ENCODE measurements at regions not wholly inside any gene's neighbourhood (a gene's known extent, or its start where the extent isn't known, plus 50 kb on each side); places are given as distances from the start of the nearest gene placed in this dataset.

GRCh38 chr3:144127014-144127413 is 155.4 kb downstream of the DIPK2A start:
- TF ChIP-seq EZH2phosphoT487 (IDR thresholded peaks at IDR 0.05; ENCODE audit: unreplicated experiment) = no peak
- TF ChIP-seq, protein P1, sequence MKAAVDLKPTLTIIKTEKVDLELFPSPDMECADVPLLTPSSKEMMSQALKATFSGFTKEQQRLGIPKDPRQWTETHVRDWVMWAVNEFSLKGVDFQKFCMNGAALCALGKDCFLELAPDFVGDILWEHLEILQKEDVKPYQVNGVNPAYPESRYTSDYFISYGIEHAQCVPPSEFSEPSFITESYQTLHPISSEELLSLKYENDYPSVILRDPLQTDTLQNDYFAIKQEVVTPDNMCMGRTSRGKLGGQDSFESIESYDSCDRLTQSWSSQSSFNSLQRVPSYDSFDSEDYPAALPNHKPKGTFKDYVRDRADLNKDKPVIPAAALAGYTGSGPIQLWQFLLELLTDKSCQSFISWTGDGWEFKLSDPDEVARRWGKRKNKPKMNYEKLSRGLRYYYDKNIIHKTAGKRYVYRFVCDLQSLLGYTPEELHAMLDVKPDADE (IDR thresholded peaks at IDR 0.05) = no peak
- no peak for TF ChIP-seq EZH2 (IDR thresholded peaks at IDR 0.05; ENCODE audit: low read depth, unreplicated experiment)
- TF ChIP-seq STAT1 (IDR thresholded peaks at IDR 0.05; ENCODE audit: unreplicated experiment) = no peak
- TF ChIP-seq ZNF114 (CRISPR knock-in tag; IDR thresholded peaks at IDR 0.05) = no peak
- no peak for TF ChIP-seq REST (IDR thresholded peaks at IDR 0.05; ENCODE audit: unreplicated experiment)
- no peak for TF ChIP-seq JUNB (IDR thresholded peaks at IDR 0.05; ENCODE audit: unreplicated experiment)
- no peak for TF ChIP-seq ZNF331 (CRISPR knock-in tag; IDR thresholded peaks at IDR 0.05; ENCODE audit: low read depth)
- TF ChIP-seq POLR2AphosphoS5 (IDR thresholded peaks at IDR 0.05; ENCODE audit: low read depth) = no peak
- TF ChIP-seq, protein P2, sequence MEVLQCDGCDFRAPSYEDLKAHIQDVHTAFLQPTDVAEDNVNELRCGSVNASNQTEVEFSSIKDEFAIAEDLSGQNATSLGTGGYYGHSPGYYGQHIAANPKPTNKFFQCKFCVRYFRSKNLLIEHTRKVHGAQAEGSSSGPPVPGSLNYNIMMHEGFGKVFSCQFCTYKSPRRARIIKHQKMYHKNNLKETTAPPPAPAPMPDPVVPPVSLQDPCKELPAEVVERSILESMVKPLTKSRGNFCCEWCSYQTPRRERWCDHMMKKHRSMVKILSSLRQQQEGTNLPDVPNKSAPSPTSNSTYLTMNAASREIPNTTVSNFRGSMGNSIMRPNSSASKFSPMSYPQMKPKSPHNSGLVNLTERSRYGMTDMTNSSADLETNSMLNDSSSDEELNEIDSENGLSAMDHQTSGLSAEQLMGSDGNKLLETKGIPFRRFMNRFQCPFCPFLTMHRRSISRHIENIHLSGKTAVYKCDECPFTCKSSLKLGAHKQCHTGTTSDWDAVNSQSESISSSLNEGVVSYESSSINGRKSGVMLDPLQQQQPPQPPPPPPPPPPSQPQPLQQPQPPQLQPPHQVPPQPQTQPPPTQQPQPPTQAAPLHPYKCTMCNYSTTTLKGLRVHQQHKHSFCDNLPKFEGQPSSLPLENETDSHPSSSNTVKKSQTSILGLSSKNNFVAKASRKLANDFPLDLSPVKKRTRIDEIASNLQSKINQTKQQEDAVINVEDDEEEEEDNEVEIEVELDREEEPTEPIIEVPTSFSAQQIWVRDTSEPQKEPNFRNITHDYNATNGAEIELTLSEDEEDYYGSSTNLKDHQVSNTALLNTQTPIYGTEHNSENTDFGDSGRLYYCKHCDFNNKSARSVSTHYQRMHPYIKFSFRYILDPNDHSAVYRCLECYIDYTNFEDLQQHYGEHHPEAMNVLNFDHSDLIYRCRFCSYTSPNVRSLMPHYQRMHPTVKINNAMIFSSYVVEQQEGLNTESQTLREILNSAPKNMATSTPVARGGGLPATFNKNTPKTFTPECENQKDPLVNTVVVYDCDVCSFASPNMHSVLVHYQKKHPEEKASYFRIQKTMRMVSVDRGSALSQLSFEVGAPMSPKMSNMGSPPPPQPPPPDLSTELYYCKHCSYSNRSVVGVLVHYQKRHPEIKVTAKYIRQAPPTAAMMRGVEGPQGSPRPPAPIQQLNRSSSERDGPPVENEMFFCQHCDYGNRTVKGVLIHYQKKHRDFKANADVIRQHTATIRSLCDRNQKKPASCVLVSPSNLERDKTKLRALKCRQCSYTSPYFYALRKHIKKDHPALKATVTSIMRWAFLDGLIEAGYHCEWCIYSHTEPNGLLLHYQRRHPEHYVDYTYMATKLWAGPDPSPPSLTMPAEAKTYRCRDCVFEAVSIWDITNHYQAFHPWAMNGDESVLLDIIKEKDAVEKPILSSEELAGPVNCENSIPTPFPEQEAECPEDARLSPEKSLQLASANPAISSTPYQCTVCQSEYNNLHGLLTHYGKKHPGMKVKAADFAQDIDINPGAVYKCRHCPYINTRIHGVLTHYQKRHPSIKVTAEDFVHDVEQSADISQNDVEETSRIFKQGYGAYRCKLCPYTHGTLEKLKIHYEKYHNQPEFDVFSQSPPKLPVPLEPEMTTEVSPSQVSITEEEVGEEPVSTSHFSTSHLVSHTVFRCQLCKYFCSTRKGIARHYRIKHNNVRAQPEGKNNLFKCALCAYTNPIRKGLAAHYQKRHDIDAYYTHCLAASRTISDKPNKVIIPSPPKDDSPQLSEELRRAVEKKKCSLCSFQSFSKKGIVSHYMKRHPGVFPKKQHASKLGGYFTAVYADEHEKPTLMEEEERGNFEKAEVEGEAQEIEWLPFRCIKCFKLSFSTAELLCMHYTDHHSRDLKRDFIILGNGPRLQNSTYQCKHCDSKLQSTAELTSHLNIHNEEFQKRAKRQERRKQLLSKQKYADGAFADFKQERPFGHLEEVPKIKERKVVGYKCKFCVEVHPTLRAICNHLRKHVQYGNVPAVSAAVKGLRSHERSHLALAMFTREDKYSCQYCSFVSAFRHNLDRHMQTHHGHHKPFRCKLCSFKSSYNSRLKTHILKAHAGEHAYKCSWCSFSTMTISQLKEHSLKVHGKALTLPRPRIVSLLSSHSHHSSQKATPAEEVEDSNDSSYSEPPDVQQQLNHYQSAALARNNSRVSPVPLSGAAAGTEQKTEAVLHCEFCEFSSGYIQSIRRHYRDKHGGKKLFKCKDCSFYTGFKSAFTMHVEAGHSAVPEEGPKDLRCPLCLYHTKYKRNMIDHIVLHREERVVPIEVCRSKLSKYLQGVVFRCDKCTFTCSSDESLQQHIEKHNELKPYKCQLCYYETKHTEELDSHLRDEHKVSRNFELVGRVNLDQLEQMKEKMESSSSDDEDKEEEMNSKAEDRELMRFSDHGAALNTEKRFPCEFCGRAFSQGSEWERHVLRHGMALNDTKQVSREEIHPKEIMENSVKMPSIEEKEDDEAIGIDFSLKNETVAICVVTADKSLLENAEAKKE (CRISPR knock-in tag; IDR thresholded peaks at IDR 0.05) = no peak
- TF ChIP-seq NANOG (IDR thresholded peaks at IDR 0.05; ENCODE audit: borderline replicate concordance) = no peak
- TF ChIP-seq CREB1 (CRISPR knock-in tag; IDR thresholded peaks at IDR 0.05; ENCODE audit: low read depth) = no peak
- no peak for TF ChIP-seq CTCF (conservative IDR thresholded peaks at IDR 0.05; ENCODE audit: low read depth in 2 of 2)

More at GRCh38 chr3:144127014-144127413, 155.4 kb downstream of the DIPK2A start:
- Mint-ChIP-seq H3K9me3 (peaks cover 3% of the 10 kb centered on the region; the same call in 2 of the 3 replicates), H3K4me1 (peaks cover 21% of the 10 kb centered on the region), H3K27ac (no peak overlapping the region; the same call in 1 of the 2 replicates), H3K4me3 (no peak overlapping the region), H3K36me3 (ENCODE audit: low read depth) (peaks cover 6% of the 10 kb centered on the region; the same call in 1 of the 3 replicates), H3K27me3 (ENCODE audit: insufficient read depth, low read depth, poor library complexity) (peaks cover 4% of the 10 kb centered on the region)
- Histone ChIP-seq H4K20me1 (replicated peaks; ENCODE audit: insufficient read depth) (no peaks in the 10 kb centered on the region), H2AFZ (no peak overlapping the region), H3K4me1 (ENCODE audit: insufficient read depth) (peaks cover 9% of the 10 kb centered on the region; the same call in 1 of the 2 replicates), H3K36me3 (ENCODE audit: insufficient read depth) (no peaks in the 10 kb centered on the region), H3K27me3 (ENCODE audit: insufficient read depth) (no peaks in the 10 kb centered on the region), H3K4me2 (no peak overlapping the region), H3K27ac (ENCODE audit: low read depth) (no peak overlapping the region), H3K9me2 (ENCODE audit: insufficient read depth) (0 out of 2 replicates have a peak, but pooled peaks cover 6% of the 10 kb centered on the region), H3K4me3 (no peak overlapping the region), H3K79me2 (replicated peaks; ENCODE audit: insufficient read depth) (no peaks in the 10 kb centered on the region), H3F3A (replicated peaks; ENCODE audit: low read depth) (no peaks in the 10 kb centered on the region)
- no peak for ATAC-seq
- no peak for DNase-seq (ENCODE audit: low spot score)
